ENCODE measurements at regions not wholly inside any gene's neighbourhood (a gene's known extent, or its start where the extent isn't known, plus 50 kb on each side); places are given as distances from the start of the nearest gene placed in this dataset.

GRCh38 chr4:170610434-170610833 lies 520.7 kb upstream of the AADAT start:
- TF ChIP-seq CTCF (IDR thresholded peaks at IDR 0.05; ENCODE audit: borderline replicate concordance, extremely low read depth, insufficient read depth), result no peak
- H3K9me3 ChIP-seq (ENCODE audit: control insufficient read depth in 2 of 3, insufficient read depth in 1 of 3, low read length in 3 of 3), result peaks cover 0 to 3% (median 0%) of the 10 kb centered on the region in 3 donors

GRCh38 chr4:170599894-170600293 lies 510.1 kb upstream of the AADAT start:
- Histone ChIP-seq H3K9ac (ENCODE audit: low read length in 3 of 3) (no peak overlapping the region), H3K4me3 (ENCODE audit: low read length in 3 of 3) (no peak overlapping the region), H3K36me3 (ENCODE audit: control insufficient read depth in 2 of 3, insufficient read depth in 3 of 3, low read length in 3 of 3) (no peaks in the 10 kb centered on the region), H3K27me3 (ENCODE audit: control insufficient read depth, insufficient read depth, low read length) (no peaks in the 10 kb centered on the region), H3K9me3 (ENCODE audit: control insufficient read depth in 2 of 3, insufficient read depth in 1 of 3, low read length in 3 of 3) (peaks cover 0 to 3% (median 0%) of the 10 kb centered on the region in 3 donors), H3K4me1 (ENCODE audit: control insufficient read depth in 2 of 3, insufficient read depth in 2 of 3, low read depth in 1 of 3, low read length in 3 of 3) (no peaks in the 10 kb centered on the region), H3K27ac (ENCODE audit: low read depth in 2 of 2, low read length in 2 of 2) (no peak overlapping the region)
- intact Hi-C loops (cut with DNase I), result no loop called here
- no peak for TF ChIP-seq CTCF (IDR thresholded peaks at IDR 0.05; ENCODE audit: borderline replicate concordance, extremely low read depth, insufficient read depth)
- no peak for FAIRE-seq
- no peak for DNase-seq

More at GRCh38 chr4:170610434-170610833, 520.7 kb upstream of the AADAT start:
- no peaks in the 10 kb centered on the region for H3K36me3 ChIP-seq (ENCODE audit: control insufficient read depth in 2 of 3, insufficient read depth in 3 of 3, low read length in 3 of 3)
- no peak overlapping the region for H3K4me3 ChIP-seq (ENCODE audit: low read length in 3 of 3)
- intact Hi-C loops (cut with DNase I), result no loop called here
- FAIRE-seq, result no peak
- no peak for DNase-seq
- H3K27me3 ChIP-seq (ENCODE audit: control insufficient read depth, insufficient read depth, low read length), result no peaks in the 10 kb centered on the region
- no peak overlapping the region for H3K27ac ChIP-seq (ENCODE audit: low read depth in 2 of 2, low read length in 2 of 2)
- H3K9ac ChIP-seq (ENCODE audit: low read length in 3 of 3), result no peak overlapping the region
- no peaks in the 10 kb centered on the region for H3K4me1 ChIP-seq (ENCODE audit: control insufficient read depth in 2 of 3, insufficient read depth in 2 of 3, low read depth in 1 of 3, low read length in 3 of 3)

GRCh38 chr4:170591076-170591475 lies 501.3 kb upstream of the AADAT start:
- no peaks in the 10 kb centered on the region for H3K27me3 ChIP-seq (ENCODE audit: control insufficient read depth, insufficient read depth, low read length)
- no peaks in the 10 kb centered on the region for H3K36me3 ChIP-seq (ENCODE audit: control insufficient read depth in 2 of 3, insufficient read depth in 3 of 3, low read length in 3 of 3)
- H3K27ac ChIP-seq (ENCODE audit: low read depth in 2 of 2, low read length in 2 of 2), result no peak overlapping the region
- FAIRE-seq (no peak), DNase-seq (no peak)
- no peaks in the 10 kb centered on the region for H3K9me3 ChIP-seq (ENCODE audit: control insufficient read depth in 2 of 3, insufficient read depth in 1 of 3, low read length in 3 of 3)
- H3K4me1 ChIP-seq (ENCODE audit: control insufficient read depth in 2 of 3, insufficient read depth in 2 of 3, low read depth in 1 of 3, low read length in 3 of 3), result no peaks in the 10 kb centered on the region
- H3K9ac ChIP-seq (ENCODE audit: low read length in 3 of 3), result no peak overlapping the region
- intact Hi-C loops (cut with DNase I), result no loop called here
- H3K4me3 ChIP-seq (ENCODE audit: low read length in 3 of 3), result no peak overlapping the region
- TF ChIP-seq CTCF (IDR thresholded peaks at IDR 0.05; ENCODE audit: borderline replicate concordance, extremely low read depth, insufficient read depth), result no peak

GRCh38 chr4:170589597-170590191 lies 499.9 kb upstream of the AADAT start:
- no peak for FAIRE-seq
- Histone ChIP-seq H3K27me3 (ENCODE audit: control insufficient read depth, insufficient read depth, low read length) (no peaks in the 10 kb centered on the region), H3K36me3 (ENCODE audit: control insufficient read depth in 2 of 3, insufficient read depth in 3 of 3, low read length in 3 of 3) (no peaks in the 10 kb centered on the region), H3K27ac (ENCODE audit: low read depth in 2 of 2, low read length in 2 of 2) (no peak overlapping the region), H3K9ac (ENCODE audit: low read length in 3 of 3) (no peak overlapping the region), H3K9me3 (ENCODE audit: control insufficient read depth in 2 of 3, insufficient read depth in 1 of 3, low read length in 3 of 3) (no peaks in the 10 kb centered on the region), H3K4me3 (ENCODE audit: low read length in 3 of 3) (no peak overlapping the region), H3K4me1 (ENCODE audit: control insufficient read depth in 2 of 3, insufficient read depth in 2 of 3, low read depth in 1 of 3, low read length in 3 of 3) (no peaks in the 10 kb centered on the region)
- no peak for TF ChIP-seq CTCF (IDR thresholded peaks at IDR 0.05; ENCODE audit: borderline replicate concordance, extremely low read depth, insufficient read depth)
- DNase-seq, result peak in 2 of 5 donors; percentile 33 to 34
- intact Hi-C loops (cut with DNase I), result no loop called here

Measured in kidney (tissue), 13 donors.